ENCODE measurements at regions not wholly inside any gene's neighbourhood (a gene's known extent, or its start where the extent isn't known, plus 50 kb on each side); places are given as distances from the start of the nearest gene placed in this dataset.

DNA sequence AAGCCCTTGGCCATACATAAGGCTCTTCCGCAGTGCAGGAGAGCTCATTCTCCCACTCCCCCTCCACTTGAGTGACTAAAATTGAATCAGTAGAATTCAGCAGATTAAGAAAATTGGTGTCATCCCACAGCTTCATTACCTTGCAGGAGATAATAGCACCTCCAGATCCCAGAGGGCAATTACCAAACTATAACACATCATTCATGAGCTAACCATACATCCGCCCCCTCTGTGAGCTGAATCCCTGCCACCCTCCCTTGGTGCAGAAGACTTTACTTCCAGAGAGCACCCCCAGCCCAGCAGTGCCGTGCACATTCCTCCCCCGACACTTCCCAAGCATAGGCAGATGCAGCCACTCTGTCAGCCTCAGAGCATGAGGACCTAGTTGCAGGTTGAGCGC, 496.5 kb upstream of the B3GAT1 start:
- TF ChIP-seq, protein P1, sequence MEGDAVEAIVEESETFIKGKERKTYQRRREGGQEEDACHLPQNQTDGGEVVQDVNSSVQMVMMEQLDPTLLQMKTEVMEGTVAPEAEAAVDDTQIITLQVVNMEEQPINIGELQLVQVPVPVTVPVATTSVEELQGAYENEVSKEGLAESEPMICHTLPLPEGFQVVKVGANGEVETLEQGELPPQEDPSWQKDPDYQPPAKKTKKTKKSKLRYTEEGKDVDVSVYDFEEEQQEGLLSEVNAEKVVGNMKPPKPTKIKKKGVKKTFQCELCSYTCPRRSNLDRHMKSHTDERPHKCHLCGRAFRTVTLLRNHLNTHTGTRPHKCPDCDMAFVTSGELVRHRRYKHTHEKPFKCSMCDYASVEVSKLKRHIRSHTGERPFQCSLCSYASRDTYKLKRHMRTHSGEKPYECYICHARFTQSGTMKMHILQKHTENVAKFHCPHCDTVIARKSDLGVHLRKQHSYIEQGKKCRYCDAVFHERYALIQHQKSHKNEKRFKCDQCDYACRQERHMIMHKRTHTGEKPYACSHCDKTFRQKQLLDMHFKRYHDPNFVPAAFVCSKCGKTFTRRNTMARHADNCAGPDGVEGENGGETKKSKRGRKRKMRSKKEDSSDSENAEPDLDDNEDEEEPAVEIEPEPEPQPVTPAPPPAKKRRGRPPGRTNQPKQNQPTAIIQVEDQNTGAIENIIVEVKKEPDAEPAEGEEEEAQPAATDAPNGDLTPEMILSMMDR (IDR thresholded peaks at IDR 0.05) = no peak
- TF ChIP-seq POLR2A (IDR thresholded peaks at IDR 0.05) = no peak

All from adrenal gland (tissue), 5 donors.